NB4 (cell line): ENCODE measurements at regions not wholly inside any gene's neighbourhood (a gene's known extent, or its start where the extent isn't known, plus 50 kb on each side); places are given as distances from the start of the nearest gene placed in this dataset.

Experiments used
- CTCF ChIP-seq: IDR thresholded peaks from one replicate; pipeline ENCODE4 v1.5.1; 2012; ENCODE audit warnings: low read depth, low read length
- POLR2A ChIP-seq: IDR thresholded peaks from 2 replicates; pipeline ENCODE4 v1.6.1; 2011; ENCODE audit warnings: mild to moderate bottlenecking; ENCODE audit not compliant: insufficient read length; ENCODE audit errors: extremely low read depth

- TF ChIP-seq CTCF, result no peak
- no peak for TF ChIP-seq POLR2A
These were observed 280.1 kb upstream of the TMTC4 start for GRCh38 chr13:100954430-100955305.
